Kidney (tissue), 13 donors: ENCODE measurements at regions not wholly inside any gene's neighbourhood (a gene's known extent, or its start where the extent isn't known, plus 50 kb on each side); places are given as distances from the start of the nearest gene placed in this dataset.
"Not testable (repeated sequence)": the region's sequence is repeated elsewhere in the genome, so short reads cannot be mapped to it uniquely, and the experiment has no call there.

Experiments used
- DNase-seq, 5 donors: peaks; one replicate each; pipeline ENCODE4 v3.0.0-alpha.2; 2013 to 2020
- FAIRE-seq: peaks from 2 replicates; lab custom pipeline; 2012; peaks lifted over from hg19 to GRCh38; lab: Jason Lieb, UNC
- H3K27ac ChIP-seq, 2 donors: one replicate each; pipeline ENCODE4 v1.7.0; 2013; ENCODE audit warnings: low read depth in 2 of 2, low read length in 2 of 2, inconsistent platforms in 1 of 2
- H3K27me3 ChIP-seq: one replicate; pipeline ENCODE4 v1.7.1; 2013; ENCODE audit warnings: low read length, inconsistent platforms; ENCODE audit not compliant: control insufficient read depth, insufficient read depth
- H3K36me3 ChIP-seq, 3 donors: one replicate each; pipeline versions ENCODE4 v1.7.0 to v1.7.1; 2013; ENCODE audit warnings: low read length in 3 of 3, control low read depth in 1 of 3, inconsistent platforms in 1 of 3; ENCODE audit not compliant: insufficient read depth in 3 of 3, control insufficient read depth in 2 of 3
- H3K4me1 ChIP-seq, 3 donors: one replicate each; pipeline versions ENCODE4 v1.7.0 to v1.7.1; 2013; ENCODE audit warnings: low read length in 3 of 3, inconsistent platforms in 1 of 3, low read depth in 1 of 3; ENCODE audit not compliant: control insufficient read depth in 2 of 3, insufficient read depth in 2 of 3
- H3K4me3 ChIP-seq, 3 donors: one replicate each; pipeline versions ENCODE4 v1.7.0 to v1.8.1; 2013; ENCODE audit warnings: low read length in 3 of 3, control low read depth in 1 of 3, inconsistent platforms in 1 of 3
- H3K9ac ChIP-seq, 3 donors: one replicate each; pipeline versions ENCODE4 v1.7.0 to v1.7.1; 2013; ENCODE audit warnings: low read length in 3 of 3, control low read depth in 1 of 3, inconsistent platforms in 1 of 3
- H3K9me3 ChIP-seq, 3 donors: one replicate each; pipeline versions ENCODE4 v1.7.0 to v1.7.1; 2013; ENCODE audit warnings: low read length in 3 of 3, control low read depth in 1 of 3, inconsistent platforms in 1 of 3; ENCODE audit not compliant: control insufficient read depth in 2 of 3, insufficient read depth in 1 of 3
- intact Hi-C: fragments of 100-400 bp; cut with DNase I; formaldehyde crosslinking; loops from one replicate; pipeline ENCODE4 v1.11.1; 2022
- TF ChIP-seq, protein P1 (sequence below): IDR thresholded peaks from 3 replicates; pipeline ENCODE4 v1.5.1; 2012; ENCODE audit warnings: mild to moderate bottlenecking, moderate library complexity, borderline replicate concordance; ENCODE audit not compliant: insufficient read depth; ENCODE audit errors: extremely low read depth
- donor health status: control.
- donor health status: control.
- donor health status: control.
- donor health status: control.
- donor health status: control.
- donor health status: DM: yes; HTN: yes; CAD: no.
- donor health status: Normal renal cell carcinoma (clear cell type).

DNA sequence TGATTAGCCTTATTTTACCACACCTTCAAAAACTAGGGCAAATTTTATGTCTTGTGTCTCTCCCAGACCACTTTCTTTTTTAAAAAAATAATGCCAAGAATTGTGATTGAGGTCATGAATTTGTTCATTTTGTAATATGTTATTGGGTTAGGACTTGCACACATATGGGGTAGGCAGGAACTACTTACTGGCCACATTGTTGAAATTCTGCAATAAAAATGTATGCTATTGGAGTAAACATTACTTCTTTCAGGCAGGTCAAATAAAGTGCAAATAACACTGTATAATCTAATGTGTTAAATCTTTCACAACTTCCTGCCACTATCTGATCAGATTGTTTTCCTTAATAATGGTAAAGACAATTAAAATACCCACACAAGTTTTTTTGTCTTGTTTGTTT lies 166.6 kb upstream of the COL11A1 start:
- Histone ChIP-seq H3K4me3 (no peak overlapping the region), H3K9ac (no peak overlapping the region), H3K27ac (no peak overlapping the region), H3K36me3 (no peaks in the 10 kb centered on the region), H3K4me1 (no peaks in the 10 kb centered on the region), H3K9me3 (no peaks in the 10 kb centered on the region), H3K27me3 (no peaks in the 10 kb centered on the region)
- DNase-seq, result no peak
- FAIRE-seq, result no peak
- TF ChIP-seq, protein P1, sequence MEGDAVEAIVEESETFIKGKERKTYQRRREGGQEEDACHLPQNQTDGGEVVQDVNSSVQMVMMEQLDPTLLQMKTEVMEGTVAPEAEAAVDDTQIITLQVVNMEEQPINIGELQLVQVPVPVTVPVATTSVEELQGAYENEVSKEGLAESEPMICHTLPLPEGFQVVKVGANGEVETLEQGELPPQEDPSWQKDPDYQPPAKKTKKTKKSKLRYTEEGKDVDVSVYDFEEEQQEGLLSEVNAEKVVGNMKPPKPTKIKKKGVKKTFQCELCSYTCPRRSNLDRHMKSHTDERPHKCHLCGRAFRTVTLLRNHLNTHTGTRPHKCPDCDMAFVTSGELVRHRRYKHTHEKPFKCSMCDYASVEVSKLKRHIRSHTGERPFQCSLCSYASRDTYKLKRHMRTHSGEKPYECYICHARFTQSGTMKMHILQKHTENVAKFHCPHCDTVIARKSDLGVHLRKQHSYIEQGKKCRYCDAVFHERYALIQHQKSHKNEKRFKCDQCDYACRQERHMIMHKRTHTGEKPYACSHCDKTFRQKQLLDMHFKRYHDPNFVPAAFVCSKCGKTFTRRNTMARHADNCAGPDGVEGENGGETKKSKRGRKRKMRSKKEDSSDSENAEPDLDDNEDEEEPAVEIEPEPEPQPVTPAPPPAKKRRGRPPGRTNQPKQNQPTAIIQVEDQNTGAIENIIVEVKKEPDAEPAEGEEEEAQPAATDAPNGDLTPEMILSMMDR, result no peak
- intact Hi-C loops, result no loop called here

DNA sequence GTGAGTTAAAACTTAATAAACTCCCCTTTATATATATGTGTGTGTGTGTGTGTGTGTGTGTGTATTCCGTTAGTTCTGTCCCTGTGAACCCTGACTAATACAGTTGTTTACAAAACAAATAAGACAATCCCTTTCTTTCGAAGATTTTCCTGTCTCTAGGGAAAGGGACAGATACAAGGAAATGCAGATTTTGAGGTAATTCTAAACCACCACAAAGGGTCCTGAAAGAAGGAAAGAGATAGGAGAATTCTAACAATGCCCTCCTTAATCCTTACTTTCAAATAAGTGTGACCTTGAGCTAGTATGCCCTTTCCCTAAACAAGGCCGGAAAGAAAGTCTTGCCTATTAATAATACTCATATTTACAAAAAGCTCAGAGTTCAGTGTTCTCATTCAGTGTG lies 164.8 kb upstream of the COL11A1 start:
- no peaks in the 10 kb centered on the region for H3K4me1 ChIP-seq
- no peak for DNase-seq
- H3K9me3 ChIP-seq, result no peaks in the 10 kb centered on the region
- no peak overlapping the region for H3K4me3 ChIP-seq
- H3K36me3 ChIP-seq, result no peaks in the 10 kb centered on the region
- no peak overlapping the region for H3K9ac ChIP-seq
- FAIRE-seq, result no peak
- intact Hi-C loops, result no loop called here
- H3K27me3 ChIP-seq, result no peaks in the 10 kb centered on the region
- TF ChIP-seq, protein P1, result no peak
- no peak overlapping the region for H3K27ac ChIP-seq

DNA sequence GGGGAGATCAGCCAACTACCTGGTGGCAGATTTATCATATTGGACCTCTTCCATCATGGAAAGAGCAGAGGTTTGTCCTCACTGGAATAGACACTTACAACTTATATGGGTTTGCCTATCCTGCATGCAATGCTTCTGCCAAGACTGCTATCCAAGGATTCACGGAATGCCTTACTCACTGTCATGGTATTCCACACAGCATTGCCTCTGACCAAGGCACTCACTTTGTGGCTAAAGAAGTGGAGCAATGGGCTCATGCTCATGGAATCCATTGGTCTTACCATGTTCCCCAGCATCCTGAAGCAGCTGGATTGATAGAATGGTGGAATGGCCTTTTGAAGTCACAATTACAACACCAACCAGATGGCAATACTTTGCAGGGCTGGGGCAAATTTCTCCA lies 163.1 kb upstream of the COL11A1 start:
- H3K9ac ChIP-seq, H3K27ac ChIP-seq, H3K4me1 ChIP-seq, intact Hi-C loops, H3K36me3 ChIP-seq, FAIRE-seq, H3K27me3 ChIP-seq, H3K4me3 ChIP-seq, DNase-seq, H3K9me3 ChIP-seq: not testable (repeated sequence)

DNA sequence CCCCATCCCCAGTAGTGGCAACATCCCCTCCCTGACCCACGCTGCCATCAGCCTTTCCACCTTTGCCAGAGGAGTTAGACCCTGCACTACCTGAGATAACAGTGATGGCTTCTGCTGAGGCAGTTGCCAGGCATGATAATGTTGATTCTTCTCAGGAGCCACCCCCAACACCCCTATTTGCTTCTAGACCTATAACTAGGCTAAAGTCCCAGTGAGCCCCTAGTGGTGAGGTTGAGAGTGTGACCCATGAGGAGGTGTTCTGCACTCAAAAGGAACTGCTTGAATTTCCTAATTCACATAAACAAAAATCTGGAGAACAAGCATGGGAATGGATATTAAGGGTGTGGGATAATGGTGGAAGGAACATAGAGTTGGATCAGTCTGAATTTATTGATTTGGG lies 159.6 kb upstream of the COL11A1 start:
- Histone ChIP-seq H3K9ac (no peak overlapping the region), H3K4me3 (no peak overlapping the region), H3K27ac (no peak overlapping the region), H3K36me3 (no peaks in the 10 kb centered on the region), H3K9me3 (no peaks in the 10 kb centered on the region), H3K4me1 (no peaks in the 10 kb centered on the region), H3K27me3 (no peaks in the 10 kb centered on the region)
- DNase-seq, result no peak
- FAIRE-seq, result no peak
- TF ChIP-seq, protein P1, result no peak
- intact Hi-C loops, result no loop called here
